ENCODE measurements at regions not wholly inside any gene's neighbourhood (a gene's known extent, or its start where the extent isn't known, plus 50 kb on each side); places are given as distances from the start of the nearest gene placed in this dataset.

DNA sequence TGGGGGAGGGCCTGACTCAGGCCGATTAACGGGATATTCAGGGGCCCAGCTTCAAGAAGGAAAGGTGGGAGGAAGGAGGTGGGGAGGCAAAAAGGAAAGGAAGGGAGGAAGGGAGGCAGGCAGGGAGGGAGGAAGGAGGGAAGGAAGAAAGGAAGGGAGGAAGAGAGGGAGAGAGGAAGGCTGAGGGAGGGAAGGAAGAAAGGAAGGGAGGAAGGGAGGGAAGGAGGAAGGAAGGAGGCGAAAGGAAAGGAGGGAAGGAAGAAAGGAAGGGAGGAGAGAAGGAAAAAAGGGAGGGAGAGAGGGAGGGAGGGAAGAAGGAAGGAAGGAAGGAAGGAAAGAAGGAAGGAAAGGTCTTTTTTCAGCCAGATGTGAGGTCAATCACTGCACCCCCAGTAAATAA lies 85.3 kb downstream of the C1QL2 start:
- CTCF ChIA-PET: no interaction called here
- Histone ChIP-seq H3K27ac (ENCODE audit: extremely low read depth, low read depth, low read length) (no peak overlapping the region), H3K9me3 (ENCODE audit: control insufficient read depth, insufficient read depth, low read depth, low read length) (no peaks in the 10 kb centered on the region), H3K36me3 (ENCODE audit: control insufficient read depth in 2 of 2, insufficient read depth in 1 of 2, low read length in 2 of 2) (no peaks in the 10 kb centered on the region), H3K4me3 (ENCODE audit: low read depth, low read length) (no peak overlapping the region), H3K4me1 (ENCODE audit: control insufficient read depth, insufficient read depth, low read length) (no peaks in the 10 kb centered on the region)
- POLR2A ChIA-PET: interaction anchor here (0.6 kb wide), 1 partner anchor 376 kb away, joined by 9 read pairs; no protein-coding TSS in a partner anchor
- TF ChIP-seq BCL6B (tag by site-specific recombination; IDR thresholded peaks at IDR 0.05): no peak
- TF ChIP-seq EGR2 (tag by site-specific recombination; IDR thresholded peaks at IDR 0.05; ENCODE audit: low read depth): 0 out of 2 replicates have a peak, but pooled peaks have one; percentile 6
- TF ChIP-seq, protein P1, sequence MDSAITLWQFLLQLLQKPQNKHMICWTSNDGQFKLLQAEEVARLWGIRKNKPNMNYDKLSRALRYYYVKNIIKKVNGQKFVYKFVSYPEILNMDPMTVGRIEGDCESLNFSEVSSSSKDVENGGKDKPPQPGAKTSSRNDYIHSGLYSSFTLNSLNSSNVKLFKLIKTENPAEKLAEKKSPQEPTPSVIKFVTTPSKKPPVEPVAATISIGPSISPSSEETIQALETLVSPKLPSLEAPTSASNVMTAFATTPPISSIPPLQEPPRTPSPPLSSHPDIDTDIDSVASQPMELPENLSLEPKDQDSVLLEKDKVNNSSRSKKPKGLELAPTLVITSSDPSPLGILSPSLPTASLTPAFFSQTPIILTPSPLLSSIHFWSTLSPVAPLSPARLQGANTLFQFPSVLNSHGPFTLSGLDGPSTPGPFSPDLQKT (IDR thresholded peaks at IDR 0.05; ENCODE audit: borderline replicate concordance, low read depth, low read length): no peak
- TF ChIP-seq ZNF423 (tag by site-specific recombination; IDR thresholded peaks at IDR 0.05): no peak
- TF ChIP-seq ZNF16 (tag by site-specific recombination; IDR thresholded peaks at IDR 0.05; ENCODE audit: low read depth): no peak
- TF ChIP-seq ZNF366 (tag by site-specific recombination; conservative IDR thresholded peaks at IDR 0.05): peak; percentile 52; the same call in 1 of the 2 replicates

DNA sequence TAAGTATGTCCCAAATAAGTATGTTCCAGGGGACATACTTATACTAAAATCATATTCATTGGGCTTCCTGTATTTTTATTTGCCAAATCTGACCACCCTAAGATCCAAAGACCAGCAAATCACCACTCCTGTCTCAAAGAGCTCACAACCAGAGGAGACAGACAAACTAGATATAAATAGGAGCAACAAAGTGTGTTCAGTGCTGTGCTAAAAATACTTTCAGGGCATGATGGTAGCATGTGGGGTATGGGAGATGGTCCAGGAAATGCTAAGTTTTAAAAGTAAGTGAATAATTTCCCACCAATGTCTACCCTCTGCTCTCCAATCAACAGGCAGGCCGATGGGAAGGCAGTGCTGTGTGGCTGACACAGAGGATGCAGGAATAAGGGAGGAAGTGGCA lies 87.1 kb downstream of the C1QL2 start:
- CTCF ChIA-PET: interaction anchor here (0.7 kb wide), 1 partner anchor 308 kb away, joined by 4 read pairs; no protein-coding TSS in a partner anchor
- TF ChIP-seq IKZF3 (tag by site-specific recombination; IDR thresholded peaks at IDR 0.05) (no peak), ZBTB8A (tag by site-specific recombination; IDR thresholded peaks at IDR 0.05) (no peak), ZNF843 (tag by site-specific recombination; IDR thresholded peaks at IDR 0.05) (no peak), SETDB1 (IDR thresholded peaks at IDR 0.05; ENCODE audit: insufficient read length, low read length) (no peak), SP3 (tag by site-specific recombination; IDR thresholded peaks at IDR 0.05) (no peak), GLI4 (tag by site-specific recombination; IDR thresholded peaks at IDR 0.05) (no peak), ZNF311 (tag by site-specific recombination; IDR thresholded peaks at IDR 0.05; ENCODE audit: borderline replicate concordance) (no peak), ZNF558 (tag by site-specific recombination; IDR thresholded peaks at IDR 0.05) (no peak)
- TF ChIP-seq, protein P2, sequence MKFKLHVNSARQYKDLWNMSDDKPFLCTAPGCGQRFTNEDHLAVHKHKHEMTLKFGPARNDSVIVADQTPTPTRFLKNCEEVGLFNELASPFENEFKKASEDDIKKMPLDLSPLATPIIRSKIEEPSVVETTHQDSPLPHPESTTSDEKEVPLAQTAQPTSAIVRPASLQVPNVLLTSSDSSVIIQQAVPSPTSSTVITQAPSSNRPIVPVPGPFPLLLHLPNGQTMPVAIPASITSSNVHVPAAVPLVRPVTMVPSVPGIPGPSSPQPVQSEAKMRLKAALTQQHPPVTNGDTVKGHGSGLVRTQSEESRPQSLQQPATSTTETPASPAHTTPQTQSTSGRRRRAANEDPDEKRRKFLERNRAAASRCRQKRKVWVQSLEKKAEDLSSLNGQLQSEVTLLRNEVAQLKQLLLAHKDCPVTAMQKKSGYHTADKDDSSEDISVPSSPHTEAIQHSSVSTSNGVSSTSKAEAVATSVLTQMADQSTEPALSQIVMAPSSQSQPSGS (tag by site-specific recombination; IDR thresholded peaks at IDR 0.05; ENCODE audit: low read depth): no peak
- TF ChIP-seq, protein P3, sequence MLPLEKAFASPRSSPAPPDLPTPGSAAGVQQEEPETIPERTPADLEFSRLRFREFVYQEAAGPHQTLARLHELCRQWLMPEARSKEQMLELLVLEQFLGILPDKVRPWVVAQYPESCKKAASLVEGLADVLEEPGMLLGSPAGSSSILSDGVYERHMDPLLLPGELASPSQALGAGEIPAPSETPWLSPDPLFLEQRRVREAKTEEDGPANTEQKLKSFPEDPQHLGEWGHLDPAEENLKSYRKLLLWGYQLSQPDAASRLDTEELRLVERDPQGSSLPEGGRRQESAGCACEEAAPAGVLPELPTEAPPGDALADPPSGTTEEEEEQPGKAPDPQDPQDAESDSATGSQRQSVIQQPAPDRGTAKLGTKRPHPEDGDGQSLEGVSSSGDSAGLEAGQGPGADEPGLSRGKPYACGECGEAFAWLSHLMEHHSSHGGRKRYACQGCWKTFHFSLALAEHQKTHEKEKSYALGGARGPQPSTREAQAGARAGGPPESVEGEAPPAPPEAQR (tag by site-specific recombination; IDR thresholded peaks at IDR 0.05): no peak
- Histone ChIP-seq H3K27ac (ENCODE audit: extremely low read depth, low read depth, low read length) (no peak overlapping the region), H3K9me3 (ENCODE audit: control insufficient read depth, insufficient read depth, low read depth, low read length) (no peaks in the 10 kb centered on the region), H3K36me3 (ENCODE audit: control insufficient read depth in 2 of 2, insufficient read depth in 1 of 2, low read length in 2 of 2) (no peaks in the 10 kb centered on the region), H3K4me3 (ENCODE audit: low read depth, low read length) (no peak overlapping the region), H3K4me1 (ENCODE audit: control insufficient read depth, insufficient read depth, low read length) (no peaks in the 10 kb centered on the region)
- POLR2A ChIA-PET: no interaction called here

- ChIA-PET POLR2A (interaction anchor here (0.6 kb wide), 1 partner anchor 17 kb away, joined by 3 read pairs; no protein-coding TSS in a partner anchor), CTCF (no interaction called here)
- no peaks in the 10 kb centered on the region for H3K9me3 ChIP-seq (ENCODE audit: control insufficient read depth, insufficient read depth, low read depth, low read length)
- H3K36me3 ChIP-seq (ENCODE audit: control insufficient read depth in 2 of 2, insufficient read depth in 1 of 2, low read length in 2 of 2): no peaks in the 10 kb centered on the region
- H3K4me1 ChIP-seq (ENCODE audit: control insufficient read depth, insufficient read depth, low read length): no peaks in the 10 kb centered on the region
- H3K4me3 ChIP-seq (ENCODE audit: low read depth, low read length): no peak overlapping the region
- no peak for TF ChIP-seq ZNF362 (tag by site-specific recombination; IDR thresholded peaks at IDR 0.05)
- TF ChIP-seq ZNF37A (tag by site-specific recombination; IDR thresholded peaks at IDR 0.05): no peak
- TF ChIP-seq ZBTB20 (tag by site-specific recombination; IDR thresholded peaks at IDR 0.05): no peak
- no peak for TF ChIP-seq ZNF221 (tag by site-specific recombination; IDR thresholded peaks at IDR 0.05; ENCODE audit: borderline replicate concordance)
- no peak for TF ChIP-seq KLF7 (tag by site-specific recombination; IDR thresholded peaks at IDR 0.05; ENCODE audit: borderline replicate concordance)
- no peak for TF ChIP-seq ZNF16 (tag by site-specific recombination; IDR thresholded peaks at IDR 0.05; ENCODE audit: low read depth)
- no peak for TF ChIP-seq HIC1 (tag by site-specific recombination; IDR thresholded peaks at IDR 0.05)
- no peak overlapping the region for H3K27ac ChIP-seq (ENCODE audit: extremely low read depth, low read depth, low read length)
Measured at GRCh38 chr2:119069781-119070180, 88.8 kb downstream of the C1QL2 start.

Data from HEK293 (cell line).